LNCAP (cell line): ENCODE measurements at regions not wholly inside any gene's neighbourhood (a gene's known extent, or its start where the extent isn't known, plus 50 kb on each side); places are given as distances from the start of the nearest gene placed in this dataset.
A peak's percentile ranks its signal among the peaks of the same experiment; 100 is the strongest.

Experiments
- CTCF ChIP-seq: fragments of 450-650 bp; IDR thresholded peaks from 2 replicates; pipeline ENCODE4 v1.5.1; 2017; ENCODE audit warnings: mild to moderate bottlenecking

GRCh38 chr13:22717036-22717435, 463.7 kb upstream of the SGCG start:
- TF ChIP-seq CTCF, result no peak

DNA sequence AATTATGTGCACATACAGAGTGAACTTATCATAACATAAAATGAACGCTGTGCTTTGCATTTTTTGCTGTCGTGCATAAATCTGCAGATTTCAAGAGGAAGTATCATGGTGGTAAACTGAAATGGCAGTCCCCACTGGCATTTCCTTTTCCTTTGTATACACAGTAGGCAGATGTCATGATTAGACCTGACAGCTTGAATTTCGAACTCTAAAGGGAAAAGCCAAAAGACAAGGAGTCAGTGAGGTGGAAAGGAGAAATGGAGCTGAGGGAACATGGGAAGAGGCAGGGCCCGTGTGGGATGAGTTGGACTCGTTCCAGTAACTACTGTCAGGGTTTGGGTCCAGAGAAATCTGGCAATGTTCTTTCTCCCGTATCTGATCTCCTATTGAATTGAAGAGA, 454.1 kb upstream of the SGCG start:
- no peak for TF ChIP-seq CTCF

- TF ChIP-seq CTCF, result peak; percentile 20; the same call in 1 of the 2 replicates
These were observed 445.5 kb upstream of the SGCG start for GRCh38 chr13:22735011-22735995.

- TF ChIP-seq CTCF, result no peak
These were observed 444.6 kb upstream of the SGCG start for GRCh38 chr13:22736084-22736767.

DNA sequence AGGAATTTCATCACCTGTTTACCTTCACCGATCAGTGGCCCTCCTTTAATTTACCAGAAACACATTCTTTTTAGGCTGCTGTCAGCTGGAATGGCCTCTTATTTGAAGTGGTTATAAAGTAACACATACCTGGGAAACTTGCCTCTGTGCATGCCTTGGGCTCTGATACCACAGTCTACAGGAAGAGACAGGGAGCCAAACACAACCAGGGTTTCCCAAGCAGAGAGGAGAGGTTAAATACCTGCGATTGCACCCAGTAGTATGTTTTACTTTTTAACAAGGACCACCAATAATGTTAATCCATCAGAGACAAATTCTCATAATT, 444.0 kb upstream of the SGCG start:
- TF ChIP-seq CTCF, result no peak

DNA sequence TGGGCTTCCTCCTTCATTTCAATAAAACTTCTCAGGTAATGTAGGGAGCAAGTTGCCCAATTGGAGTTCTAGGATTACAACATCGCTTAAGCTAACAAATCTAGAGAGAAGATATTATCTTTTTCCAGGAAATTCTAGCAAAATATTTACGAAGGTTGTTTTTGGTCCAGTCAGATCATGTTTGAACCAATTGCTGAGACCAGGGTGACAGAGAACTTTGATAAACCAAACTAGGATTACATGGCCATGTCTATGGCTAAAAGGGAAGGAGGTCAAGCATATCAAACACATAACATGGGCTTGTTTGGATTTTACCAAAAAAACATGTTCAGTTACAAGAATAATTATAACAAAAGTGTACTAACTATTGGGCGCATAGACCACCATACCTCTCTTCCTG, 442.4 kb upstream of the SGCG start:
- no peak for TF ChIP-seq CTCF

DNA sequence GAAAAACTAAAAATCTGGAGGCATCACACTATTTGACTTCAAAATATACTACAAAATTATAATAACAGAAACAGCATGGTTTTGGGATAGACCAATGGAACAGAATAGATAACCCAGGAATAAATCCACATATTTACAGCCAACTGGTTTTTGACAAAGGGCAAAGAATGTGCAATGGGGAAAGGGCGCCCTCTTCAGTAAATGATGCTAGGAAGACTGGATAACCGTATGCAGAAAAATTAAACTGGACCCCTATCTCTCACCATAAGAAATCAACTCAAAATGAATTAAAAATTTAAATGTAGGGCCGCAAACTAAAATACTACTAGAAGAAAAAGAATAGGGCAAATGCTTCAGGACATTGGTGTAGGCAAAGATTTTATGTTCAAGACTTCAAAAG, 440.5 kb upstream of the SGCG start:
- TF ChIP-seq CTCF, result peak; percentile 50
